ENCODE measurements at regions not wholly inside any gene's neighbourhood (a gene's known extent, or its start where the extent isn't known, plus 50 kb on each side); places are given as distances from the start of the nearest gene placed in this dataset.

DNA sequence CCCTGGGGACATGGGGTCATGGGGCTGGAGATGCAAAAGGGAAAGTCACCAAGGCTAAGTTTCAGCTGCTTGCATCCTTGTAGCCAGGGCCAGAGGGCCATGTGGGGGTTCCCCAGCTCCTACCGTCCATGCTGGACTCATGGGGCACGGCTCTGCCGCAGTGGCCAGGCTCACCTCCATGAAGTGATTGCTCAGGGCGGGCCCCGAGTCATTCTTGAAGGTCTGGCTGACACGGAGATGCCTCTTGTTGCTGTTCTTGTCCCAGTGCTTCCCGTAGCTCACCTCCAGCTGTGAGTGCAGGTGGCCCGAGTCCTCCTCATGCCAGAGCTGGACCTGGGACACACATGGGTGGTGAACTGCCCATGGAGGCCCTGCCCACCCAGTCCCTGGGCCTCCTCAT is 114.5 kb downstream of the RMI2 start:
- TF ChIP-seq, protein P1, sequence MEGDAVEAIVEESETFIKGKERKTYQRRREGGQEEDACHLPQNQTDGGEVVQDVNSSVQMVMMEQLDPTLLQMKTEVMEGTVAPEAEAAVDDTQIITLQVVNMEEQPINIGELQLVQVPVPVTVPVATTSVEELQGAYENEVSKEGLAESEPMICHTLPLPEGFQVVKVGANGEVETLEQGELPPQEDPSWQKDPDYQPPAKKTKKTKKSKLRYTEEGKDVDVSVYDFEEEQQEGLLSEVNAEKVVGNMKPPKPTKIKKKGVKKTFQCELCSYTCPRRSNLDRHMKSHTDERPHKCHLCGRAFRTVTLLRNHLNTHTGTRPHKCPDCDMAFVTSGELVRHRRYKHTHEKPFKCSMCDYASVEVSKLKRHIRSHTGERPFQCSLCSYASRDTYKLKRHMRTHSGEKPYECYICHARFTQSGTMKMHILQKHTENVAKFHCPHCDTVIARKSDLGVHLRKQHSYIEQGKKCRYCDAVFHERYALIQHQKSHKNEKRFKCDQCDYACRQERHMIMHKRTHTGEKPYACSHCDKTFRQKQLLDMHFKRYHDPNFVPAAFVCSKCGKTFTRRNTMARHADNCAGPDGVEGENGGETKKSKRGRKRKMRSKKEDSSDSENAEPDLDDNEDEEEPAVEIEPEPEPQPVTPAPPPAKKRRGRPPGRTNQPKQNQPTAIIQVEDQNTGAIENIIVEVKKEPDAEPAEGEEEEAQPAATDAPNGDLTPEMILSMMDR (IDR thresholded peaks at IDR 0.05) = no peak
- Mint-ChIP-seq H3K36me3 (ENCODE audit: low read depth) (peaks cover 3% of the 10 kb centered on the region), H3K27me3 (ENCODE audit: low read depth) (peaks cover 11% of the 10 kb centered on the region), H3K4me1 (ENCODE audit: low read depth) (no peaks in the 10 kb centered on the region), H3K27ac (ENCODE audit: unreplicated experiment) (no peak overlapping the region), H3K4me3 (ENCODE audit: unreplicated experiment) (no peak overlapping the region), H3K9me3 (ENCODE audit: low read depth) (peaks cover under 1% of the 10 kb centered on the region)
- DNase-seq (ENCODE audit: low spot score) = no peak

DNA sequence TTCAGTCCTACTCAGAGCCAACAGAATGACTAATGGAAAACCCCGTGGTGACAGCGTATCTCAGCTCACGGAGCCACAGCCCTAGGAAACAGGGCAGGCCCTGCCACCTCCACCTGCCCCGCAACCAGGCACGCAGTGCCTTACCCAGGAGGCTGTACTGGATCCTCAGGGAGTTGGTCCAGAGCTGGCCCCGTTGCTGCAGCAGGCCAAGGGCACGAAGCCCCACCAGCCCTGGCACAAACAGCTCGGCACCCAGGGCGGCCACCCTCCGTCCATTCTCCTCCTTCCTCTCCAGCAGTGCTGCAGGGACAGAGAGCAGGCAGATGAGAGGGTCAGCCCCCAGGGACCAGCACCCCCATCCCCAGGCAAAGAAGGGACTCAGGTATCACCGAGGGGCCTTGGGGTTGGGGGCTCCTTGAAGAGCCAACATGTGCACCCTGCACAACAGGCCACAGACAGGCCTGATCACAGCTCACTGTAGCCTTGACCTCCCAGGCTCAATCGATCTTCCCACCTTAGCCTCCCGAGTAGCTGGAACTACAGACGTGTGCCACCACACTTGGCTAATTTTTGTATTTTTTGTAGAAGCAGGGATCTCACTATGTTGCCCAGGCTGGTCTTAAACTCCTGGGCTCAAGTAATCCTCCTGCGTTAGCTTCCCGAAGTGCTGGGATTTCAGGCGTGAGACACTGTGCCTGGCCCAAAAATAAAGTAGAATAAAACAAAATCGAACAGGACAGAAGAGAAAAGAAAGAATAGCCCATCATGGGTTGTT is 115.7 kb downstream of the RMI2 start:
- no peak overlapping the region for H3K4me3 Mint-ChIP-seq (ENCODE audit: unreplicated experiment)
- TF ChIP-seq, protein P1 (IDR thresholded peaks at IDR 0.05) = no peak

DNA sequence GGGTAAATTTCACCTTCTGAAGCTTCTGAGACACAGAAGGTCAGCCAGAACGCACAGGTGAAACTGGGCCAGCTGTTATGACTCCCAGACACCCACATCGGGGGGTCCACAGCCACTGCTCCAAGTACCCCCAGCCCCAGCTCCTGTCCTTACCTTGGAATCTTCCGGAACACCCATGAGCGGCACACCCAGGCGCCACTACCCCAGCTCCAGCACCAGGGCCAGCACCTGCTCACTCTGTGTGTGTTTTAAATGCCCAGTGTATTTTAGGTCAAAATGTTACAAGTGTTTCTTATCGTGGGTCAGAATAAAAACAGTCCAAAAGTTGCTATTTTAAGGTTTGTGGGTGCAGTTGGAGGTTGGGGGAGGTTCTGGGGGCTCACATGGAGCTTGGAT is 116.3 kb downstream of the RMI2 start:
- H3K36me3 Mint-ChIP-seq (ENCODE audit: low read depth) = peaks cover 3% of the 10 kb centered on the region
- no peak overlapping the region for H3K4me3 Mint-ChIP-seq (ENCODE audit: unreplicated experiment)
- TF ChIP-seq, protein P1 (IDR thresholded peaks at IDR 0.05) = no peak
- H3K4me1 Mint-ChIP-seq (ENCODE audit: low read depth) = no peaks in the 10 kb centered on the region
- H3K27ac Mint-ChIP-seq (ENCODE audit: unreplicated experiment) = no peak overlapping the region
- H3K9me3 Mint-ChIP-seq (ENCODE audit: low read depth) = no peaks in the 10 kb centered on the region
- H3K27me3 Mint-ChIP-seq (ENCODE audit: low read depth) = peaks cover 20% of the 10 kb centered on the region
- no peak for DNase-seq (ENCODE audit: low spot score)

More for the DNA sequence above, 115.7 kb downstream of the RMI2 start:
- peaks cover 3% of the 10 kb centered on the region for H3K36me3 Mint-ChIP-seq (ENCODE audit: low read depth)
- no peak overlapping the region for H3K27ac Mint-ChIP-seq (ENCODE audit: unreplicated experiment)
- DNase-seq (ENCODE audit: low spot score) = no peak
- H3K4me1 Mint-ChIP-seq (ENCODE audit: low read depth) = no peaks in the 10 kb centered on the region
- H3K9me3 Mint-ChIP-seq (ENCODE audit: low read depth) = no peaks in the 10 kb centered on the region
- H3K27me3 Mint-ChIP-seq (ENCODE audit: low read depth) = peaks cover 20% of the 10 kb centered on the region

DNA sequence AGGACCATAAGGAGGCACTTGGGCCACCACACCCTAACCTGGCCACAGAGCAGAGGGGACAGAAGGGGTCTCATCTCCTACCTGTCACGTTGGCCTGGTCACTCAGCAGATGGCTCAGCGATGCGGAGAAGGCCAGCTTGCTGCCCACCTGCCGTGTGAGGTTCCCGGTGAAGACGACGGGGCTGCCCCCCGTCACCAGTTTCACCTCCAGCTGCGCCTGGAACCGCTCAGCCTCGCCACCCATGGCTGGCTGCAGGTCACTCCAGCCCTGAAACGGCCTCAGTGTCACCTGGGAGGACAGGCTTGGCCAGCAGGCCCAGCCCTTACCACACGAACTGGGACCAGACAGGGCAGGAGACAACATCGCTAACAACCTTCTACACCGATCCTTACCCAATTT is 116.8 kb downstream of the RMI2 start:
- Mint-ChIP-seq H3K27ac (ENCODE audit: unreplicated experiment) (no peak overlapping the region), H3K36me3 (ENCODE audit: low read depth) (peaks cover 3% of the 10 kb centered on the region), H3K27me3 (ENCODE audit: low read depth) (peaks cover 20% of the 10 kb centered on the region), H3K4me1 (ENCODE audit: low read depth) (no peaks in the 10 kb centered on the region), H3K9me3 (ENCODE audit: low read depth) (no peaks in the 10 kb centered on the region), H3K4me3 (ENCODE audit: unreplicated experiment) (no peak overlapping the region)
- TF ChIP-seq, protein P1 (IDR thresholded peaks at IDR 0.05) = no peak
- DNase-seq (ENCODE audit: low spot score) = no peak

DNA sequence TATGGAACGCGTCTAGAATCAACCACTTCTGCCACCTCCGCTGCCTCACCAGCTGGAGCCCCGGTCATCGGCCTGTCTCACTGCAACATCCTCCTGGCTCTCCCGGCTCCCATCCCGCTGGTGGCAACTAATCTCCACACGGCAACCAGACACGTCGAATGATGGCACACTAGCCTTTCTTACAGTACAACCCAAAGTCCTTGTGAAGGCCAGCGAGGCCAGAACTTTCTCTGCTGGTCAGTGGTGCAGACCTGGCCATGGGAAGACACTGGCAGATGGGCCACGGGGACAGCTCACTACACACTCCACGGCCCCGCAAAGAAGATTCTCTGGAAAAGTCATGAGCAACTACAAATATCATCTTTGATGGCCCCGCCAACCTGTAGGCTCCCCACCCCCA is 117.6 kb downstream of the RMI2 start:
- H3K27me3 Mint-ChIP-seq (ENCODE audit: low read depth) = peaks cover 23% of the 10 kb centered on the region
- no peak overlapping the region for H3K27ac Mint-ChIP-seq (ENCODE audit: unreplicated experiment)
- no peaks in the 10 kb centered on the region for H3K9me3 Mint-ChIP-seq (ENCODE audit: low read depth)

More for the DNA sequence above, 117.6 kb downstream of the RMI2 start:
- DNase-seq (ENCODE audit: low spot score) = no peak
- Mint-ChIP-seq H3K4me1 (ENCODE audit: low read depth) (no peaks in the 10 kb centered on the region), H3K4me3 (ENCODE audit: unreplicated experiment) (no peak overlapping the region), H3K36me3 (ENCODE audit: low read depth) (peaks cover 3% of the 10 kb centered on the region)
- TF ChIP-seq, protein P1 (IDR thresholded peaks at IDR 0.05) = no peak

Measured in chondrocyte (in vitro differentiated cells).